HUDEP-2 (cell line): ENCODE measurements at regions not wholly inside any gene's neighbourhood (a gene's known extent, or its start where the extent isn't known, plus 50 kb on each side); places are given as distances from the start of the nearest gene placed in this dataset.

ENCODE experiments used
- DNase-seq, 76 experiments: peaks; one replicate each; lab custom pipeline; 2025; ENCODE audit not compliant: unreplicated experiment in 76 of 76; lab: John Stamatoyannopoulos, UW

GRCh38 chrX:40325161-40325560 is 227.4 kb upstream of the BCOR start:
- no peak for DNase-seq

- DNase-seq = no peak
These were observed 226.2 kb upstream of the BCOR start for GRCh38 chrX:40323977-40324376.

GRCh38 chrX:40320819-40321218 is 223.1 kb upstream of the BCOR start:
- no peak for DNase-seq

- DNase-seq = no peak
These were observed 221.0 kb upstream of the BCOR start for GRCh38 chrX:40318801-40319200.

- no peak for DNase-seq
These were observed 220.3 kb upstream of the BCOR start for GRCh38 chrX:40318076-40318475.

- DNase-seq = no peak
These were observed 218.7 kb upstream of the BCOR start for GRCh38 chrX:40316502-40316901.

GRCh38 chrX:40314070-40314469 is 216.3 kb upstream of the BCOR start:
- no peak for DNase-seq

GRCh38 chrX:40313269-40313668 is 215.5 kb upstream of the BCOR start:
- no peak for DNase-seq

GRCh38 chrX:40310447-40310846 is 212.7 kb upstream of the BCOR start:
- DNase-seq = no peak

GRCh38 chrX:40310016-40310415 is 212.3 kb upstream of the BCOR start:
- DNase-seq = no peak

GRCh38 chrX:40307871-40308270 is 210.1 kb upstream of the BCOR start:
- DNase-seq = no peak

- no peak for DNase-seq
These were observed 206.4 kb upstream of the BCOR start for GRCh38 chrX:40304115-40304514.

GRCh38 chrX:40303256-40304077 is 205.7 kb upstream of the BCOR start:
- no peak for DNase-seq

- DNase-seq = no peak
These were observed 202.6 kb upstream of the BCOR start for GRCh38 chrX:40300286-40300890.

GRCh38 chrX:40299641-40300046 is 201.9 kb upstream of the BCOR start:
- no peak for DNase-seq

- peak in 2 of 76 experiments; percentile 1 for DNase-seq
These were observed 201.1 kb upstream of the BCOR start for GRCh38 chrX:40298572-40299479.

- no peak for DNase-seq
These were observed 200.3 kb upstream of the BCOR start for GRCh38 chrX:40298069-40298468.

- DNase-seq = no peak
These were observed 193.8 kb upstream of the BCOR start for GRCh38 chrX:40291553-40291952.

- DNase-seq = no peak
These were observed 192.8 kb upstream of the BCOR start for GRCh38 chrX:40290517-40290916.

GRCh38 chrX:40285876-40286275 is 188.1 kb upstream of the BCOR start:
- no peak for DNase-seq

GRCh38 chrX:40284852-40285251 is 187.1 kb upstream of the BCOR start:
- no peak for DNase-seq
